ENCODE measurements at regions not wholly inside any gene's neighbourhood (a gene's known extent, or its start where the extent isn't known, plus 50 kb on each side); places are given as distances from the start of the nearest gene placed in this dataset.

DNA sequence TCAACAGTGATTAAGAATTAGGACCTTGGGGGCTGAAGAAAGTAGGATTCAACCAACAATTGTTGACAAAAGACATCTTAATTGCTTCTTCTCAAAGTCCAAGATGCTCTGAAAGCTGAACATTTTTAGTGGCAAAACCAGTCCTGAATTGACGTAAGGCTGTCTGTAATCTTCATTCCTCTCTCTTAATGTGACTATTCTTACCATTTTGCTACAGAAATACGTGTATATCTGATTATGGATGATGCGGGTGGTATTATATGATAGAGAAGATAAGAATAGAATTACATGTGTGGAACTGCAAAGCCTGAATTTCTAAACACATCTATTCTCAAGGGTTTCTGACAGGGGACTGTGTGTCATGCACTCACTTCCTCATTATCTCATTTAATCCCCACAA is 130.3 kb upstream of the SASH1 start:
- ChIA-PET POLR2A (no interaction called here), CTCF (no interaction called here)
- Histone ChIP-seq H3K4me1 (no peaks in the 10 kb centered on the region), H3K4me2 (no peak overlapping the region), H3K4me3 (no peak overlapping the region), H3K27ac (no peak overlapping the region), H3K9me3 (no peaks in the 10 kb centered on the region)
- no peak for DNase-seq (ENCODE audit: low read depth in 1 of 2, low spot score in 1 of 2)
- WGBS (ENCODE audit: missing lambda C conversion rate), result 63% methylated on average over 3 of the region's 3 CpGs
- no peak for FAIRE-seq
- TF ChIP-seq, protein P1, sequence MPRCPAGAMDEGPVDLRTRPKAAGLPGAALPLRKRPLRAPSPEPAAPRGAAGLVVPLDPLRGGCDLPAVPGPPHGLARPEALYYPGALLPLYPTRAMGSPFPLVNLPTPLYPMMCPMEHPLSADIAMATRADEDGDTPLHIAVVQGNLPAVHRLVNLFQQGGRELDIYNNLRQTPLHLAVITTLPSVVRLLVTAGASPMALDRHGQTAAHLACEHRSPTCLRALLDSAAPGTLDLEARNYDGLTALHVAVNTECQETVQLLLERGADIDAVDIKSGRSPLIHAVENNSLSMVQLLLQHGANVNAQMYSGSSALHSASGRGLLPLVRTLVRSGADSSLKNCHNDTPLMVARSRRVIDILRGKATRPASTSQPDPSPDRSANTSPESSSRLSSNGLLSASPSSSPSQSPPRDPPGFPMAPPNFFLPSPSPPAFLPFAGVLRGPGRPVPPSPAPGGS (IDR thresholded peaks at IDR 0.05), result no peak
- TF ChIP-seq ESRRA (IDR thresholded peaks at IDR 0.05; ENCODE audit: borderline replicate concordance, low read length) (no peak), RFX5 (IDR thresholded peaks at IDR 0.05) (no peak), EP300 (IDR thresholded peaks at IDR 0.05) (no peak), NPAS2 (CRISPR knock-in tag; IDR thresholded peaks at IDR 0.05; ENCODE audit: borderline replicate concordance) (no peak), HEYL (CRISPR knock-in tag; IDR thresholded peaks at IDR 0.05) (no peak), EHMT2 (IDR thresholded peaks at IDR 0.05; ENCODE audit: low read depth) (no peak)
- TF ChIP-seq, protein P2, sequence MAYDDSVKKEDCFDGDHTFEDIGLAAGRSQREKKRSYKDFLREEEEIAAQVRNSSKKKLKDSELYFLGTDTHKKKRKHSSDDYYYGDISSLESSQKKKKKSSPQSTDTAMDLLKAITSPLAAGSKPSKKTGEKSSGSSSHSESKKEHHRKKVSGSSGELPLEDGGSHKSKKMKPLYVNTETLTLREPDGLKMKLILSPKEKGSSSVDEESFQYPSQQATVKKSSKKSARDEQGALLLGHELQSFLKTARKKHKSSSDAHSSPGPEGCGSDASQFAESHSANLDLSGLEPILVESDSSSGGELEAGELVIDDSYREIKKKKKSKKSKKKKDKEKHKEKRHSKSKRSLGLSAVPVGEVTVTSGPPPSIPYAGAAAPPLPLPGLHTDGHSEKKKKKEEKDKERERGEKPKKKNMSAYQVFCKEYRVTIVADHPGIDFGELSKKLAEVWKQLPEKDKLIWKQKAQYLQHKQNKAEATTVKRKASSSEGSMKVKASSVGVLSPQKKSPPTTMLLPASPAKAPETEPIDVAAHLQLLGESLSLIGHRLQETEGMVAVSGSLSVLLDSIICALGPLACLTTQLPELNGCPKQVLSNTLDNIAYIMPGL (CRISPR knock-in tag; IDR thresholded peaks at IDR 0.05; ENCODE audit: borderline replicate concordance), result no peak
- no peak for ATAC-seq

DNA sequence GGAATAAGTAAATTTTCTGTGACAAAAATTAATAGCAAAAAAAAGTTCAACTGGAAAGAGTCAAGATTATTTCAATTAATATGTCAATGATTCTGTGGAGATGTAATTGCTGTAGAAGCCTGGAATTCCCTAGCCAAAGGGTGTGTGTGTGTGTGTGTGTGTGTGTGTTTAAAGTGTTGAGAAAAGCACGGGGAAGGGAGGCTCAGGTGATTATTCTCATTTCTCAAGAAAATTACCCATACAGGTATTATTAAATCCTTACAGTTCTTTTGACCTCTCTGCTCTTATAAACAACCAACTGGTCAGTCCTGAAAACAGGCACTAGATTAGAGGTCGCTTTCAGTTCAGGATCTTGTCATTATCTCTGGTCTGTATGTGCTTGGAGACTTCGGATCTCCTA is 129.3 kb upstream of the SASH1 start:
- CTCF ChIA-PET, result no interaction called here
- no peak for FAIRE-seq
- POLR2A ChIA-PET, result no interaction called here

More for the DNA sequence above, 129.3 kb upstream of the SASH1 start:
- DNase-seq (ENCODE audit: low read depth in 1 of 2, low spot score in 1 of 2), result no peak
- Histone ChIP-seq H3K4me2 (no peak overlapping the region), H3K9me3 (no peaks in the 10 kb centered on the region), H3K4me3 (no peak overlapping the region), H3K4me1 (no peaks in the 10 kb centered on the region), H3K27ac (no peak overlapping the region)
- TF ChIP-seq CHD2 (IDR thresholded peaks at IDR 0.05; ENCODE audit: low read length, partially characterized antibody) (no peak), SREBF2 (IDR thresholded peaks at IDR 0.05) (no peak), ZFP36 (IDR thresholded peaks at IDR 0.05; ENCODE audit: borderline replicate concordance, partially characterized antibody) (no peak), CHD4 (IDR thresholded peaks at IDR 0.05; ENCODE audit: borderline replicate concordance) (no peak), HOXA7 (CRISPR knock-in tag; IDR thresholded peaks at IDR 0.05) (no peak), MAFK (IDR thresholded peaks at IDR 0.05; ENCODE audit: partially characterized antibody) (no peak), HOXB5 (CRISPR knock-in tag; IDR thresholded peaks at IDR 0.05) (no peak), EHMT2 (IDR thresholded peaks at IDR 0.05; ENCODE audit: low read depth) (no peak), FOSB (CRISPR knock-in tag; IDR thresholded peaks at IDR 0.05) (no peak), FOXS1 (CRISPR knock-in tag; IDR thresholded peaks at IDR 0.05) (no peak), BHLHE40 (IDR thresholded peaks at IDR 0.05; ENCODE audit: low read depth, low read length) (no peak), JUNB (IDR thresholded peaks at IDR 0.05) (no peak), ZC3H11A (IDR thresholded peaks at IDR 0.05) (no peak), HOXB13 (CRISPR knock-in tag; IDR thresholded peaks at IDR 0.05; ENCODE audit: low read depth) (no peak), TFCP2L1 (CRISPR knock-in tag; IDR thresholded peaks at IDR 0.05) (no peak)
- TF ChIP-seq, protein P3, sequence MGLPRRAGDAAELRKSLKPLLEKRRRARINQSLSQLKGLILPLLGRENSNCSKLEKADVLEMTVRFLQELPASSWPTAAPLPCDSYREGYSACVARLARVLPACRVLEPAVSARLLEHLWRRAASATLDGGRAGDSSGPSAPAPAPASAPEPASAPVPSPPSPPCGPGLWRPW (IDR thresholded peaks at IDR 0.05), result no peak
- TF ChIP-seq, protein P1 (IDR thresholded peaks at IDR 0.05), result no peak
- TF ChIP-seq, protein P4, sequence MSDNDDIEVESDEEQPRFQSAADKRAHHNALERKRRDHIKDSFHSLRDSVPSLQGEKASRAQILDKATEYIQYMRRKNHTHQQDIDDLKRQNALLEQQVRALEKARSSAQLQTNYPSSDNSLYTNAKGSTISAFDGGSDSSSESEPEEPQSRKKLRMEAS (IDR thresholded peaks at IDR 0.05), result no peak
- TF ChIP-seq, protein P5, sequence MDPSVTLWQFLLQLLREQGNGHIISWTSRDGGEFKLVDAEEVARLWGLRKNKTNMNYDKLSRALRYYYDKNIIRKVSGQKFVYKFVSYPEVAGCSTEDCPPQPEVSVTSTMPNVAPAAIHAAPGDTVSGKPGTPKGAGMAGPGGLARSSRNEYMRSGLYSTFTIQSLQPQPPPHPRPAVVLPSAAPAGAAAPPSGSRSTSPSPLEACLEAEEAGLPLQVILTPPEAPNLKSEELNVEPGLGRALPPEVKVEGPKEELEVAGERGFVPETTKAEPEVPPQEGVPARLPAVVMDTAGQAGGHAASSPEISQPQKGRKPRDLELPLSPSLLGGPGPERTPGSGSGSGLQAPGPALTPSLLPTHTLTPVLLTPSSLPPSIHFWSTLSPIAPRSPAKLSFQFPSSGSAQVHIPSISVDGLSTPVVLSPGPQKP (IDR thresholded peaks at IDR 0.05; ENCODE audit: low read depth, low read length), result no peak
- 35% methylated on average over 3 of the region's 3 CpGs for WGBS (ENCODE audit: missing lambda C conversion rate)
- ATAC-seq, result no peak
